ENCODE measurements at regions not wholly inside any gene's neighbourhood (a gene's known extent, or its start where the extent isn't known, plus 50 kb on each side); places are given as distances from the start of the nearest gene placed in this dataset.

- no peak overlapping the region for H3K27ac ChIP-seq
- no peaks in the 10 kb centered on the region for H3K27me3 ChIP-seq
- no peak for DNase-seq (ENCODE audit: extremely low spot score in 2 of 2)
- H3K36me3 ChIP-seq = no peaks in the 10 kb centered on the region
- no peaks in the 10 kb centered on the region for H3K4me1 ChIP-seq
- no peak overlapping the region for H3K4me3 ChIP-seq
- intact Hi-C loops (cut with DNase I) = no loop called here
- H3K9me3 ChIP-seq = no peaks in the 10 kb centered on the region
- TF ChIP-seq POLR2A (IDR thresholded peaks at IDR 0.05) (no peak), POLR2AphosphoS5 (IDR thresholded peaks at IDR 0.05; ENCODE audit: insufficient read depth in 1 of 2, low read depth in 1 of 2) (no peak), CTCF (IDR thresholded peaks at IDR 0.05) (no peak)
Measured at GRCh38 chr9:80410106-80410505, 838.3 kb downstream of the TLE4 start.

GRCh38 chr9:80407220-80407619 lies 835.5 kb downstream of the TLE4 start:
- Histone ChIP-seq H3K27ac (no peak overlapping the region), H3K36me3 (no peaks in the 10 kb centered on the region), H3K4me1 (no peaks in the 10 kb centered on the region), H3K4me3 (no peak overlapping the region), H3K9me3 (no peaks in the 10 kb centered on the region), H3K27me3 (no peaks in the 10 kb centered on the region)
- no peak for DNase-seq (ENCODE audit: extremely low spot score in 2 of 2)
- no peak for TF ChIP-seq POLR2A (IDR thresholded peaks at IDR 0.05)
- TF ChIP-seq POLR2AphosphoS5 (IDR thresholded peaks at IDR 0.05; ENCODE audit: insufficient read depth in 1 of 2, low read depth in 1 of 2) = no peak
- no peak for TF ChIP-seq CTCF (IDR thresholded peaks at IDR 0.05)
- intact Hi-C loops (cut with DNase I) = no loop called here

- intact Hi-C loops (cut with DNase I) = no loop called here
- TF ChIP-seq POLR2AphosphoS5 (IDR thresholded peaks at IDR 0.05; ENCODE audit: insufficient read depth in 1 of 2, low read depth in 1 of 2) (no peak), CTCF (IDR thresholded peaks at IDR 0.05) (no peak), POLR2A (IDR thresholded peaks at IDR 0.05) (no peak)
- H3K4me1 ChIP-seq = no peaks in the 10 kb centered on the region
- no peaks in the 10 kb centered on the region for H3K27me3 ChIP-seq
- no peak overlapping the region for H3K4me3 ChIP-seq
- H3K9me3 ChIP-seq = no peaks in the 10 kb centered on the region
- no peaks in the 10 kb centered on the region for H3K36me3 ChIP-seq
- no peak overlapping the region for H3K27ac ChIP-seq
- no peak for DNase-seq (ENCODE audit: extremely low spot score in 2 of 2)
Measured at GRCh38 chr9:80401243-80401642, 829.5 kb downstream of the TLE4 start.

GRCh38 chr9:80400624-80401230 lies 829.0 kb downstream of the TLE4 start:
- Histone ChIP-seq H3K27me3 (no peaks in the 10 kb centered on the region), H3K27ac (no peak overlapping the region), H3K4me3 (no peak overlapping the region), H3K36me3 (no peaks in the 10 kb centered on the region), H3K4me1 (no peaks in the 10 kb centered on the region), H3K9me3 (no peaks in the 10 kb centered on the region)
- no peak for DNase-seq (ENCODE audit: extremely low spot score in 2 of 2)
- no peak for TF ChIP-seq POLR2A (IDR thresholded peaks at IDR 0.05)
- TF ChIP-seq POLR2AphosphoS5 (IDR thresholded peaks at IDR 0.05; ENCODE audit: insufficient read depth in 1 of 2, low read depth in 1 of 2) = no peak
- TF ChIP-seq CTCF (IDR thresholded peaks at IDR 0.05) = no peak
- intact Hi-C loops (cut with DNase I) = no loop called here

- no peaks in the 10 kb centered on the region for H3K36me3 ChIP-seq
- intact Hi-C loops (cut with DNase I) = no loop called here
- H3K4me3 ChIP-seq = no peak overlapping the region
- no peaks in the 10 kb centered on the region for H3K4me1 ChIP-seq
- no peak for TF ChIP-seq POLR2AphosphoS5 (IDR thresholded peaks at IDR 0.05; ENCODE audit: insufficient read depth in 1 of 2, low read depth in 1 of 2)
- TF ChIP-seq CTCF (IDR thresholded peaks at IDR 0.05) = no peak
- no peak for TF ChIP-seq POLR2A (IDR thresholded peaks at IDR 0.05)
- H3K9me3 ChIP-seq = no peaks in the 10 kb centered on the region
- no peaks in the 10 kb centered on the region for H3K27me3 ChIP-seq
- no peak for DNase-seq (ENCODE audit: extremely low spot score in 2 of 2)
- H3K27ac ChIP-seq = no peak overlapping the region
Measured at GRCh38 chr9:80399606-80400005, 827.8 kb downstream of the TLE4 start.

Measured in vagina (tissue), 2 donors.